K562 (cell line): ENCODE measurements at regions not wholly inside any gene's neighbourhood (a gene's known extent, or its start where the extent isn't known, plus 50 kb on each side); places are given as distances from the start of the nearest gene placed in this dataset.

Source experiments
- BACH1 ChIP-seq: fragments of 200-800 bp; sonication (Bioruptor generic); IDR thresholded peaks from 2 replicates; pipeline ENCODE4 v1.6.1; 2016; ENCODE audit warnings: missing genetic modification characterization, missing compliant biosample characterization
- CEBPG ChIP-seq, 3 experiments: fragments of 200-800 bp in 1 of 3; sonication (Bioruptor generic) in 1 of 3; sonication (generic) in 1 of 3; formaldehyde crosslinking in 1 of 3; IDR thresholded peaks in 2 of 3; conservative IDR thresholded peaks in 1 of 3; 2 replicates each; pipeline versions ENCODE4 v1.6.1 to v1.8.0; 2016 to 2022; ENCODE audit warnings: missing compliant biosample characterization in 2 of 3, missing genetic modification characterization in 2 of 3, mild to moderate bottlenecking in 1 of 3, missing genetic modification reagents in 1 of 3
- DDX20 ChIP-seq: fragments of 450-650 bp; IDR thresholded peaks from 2 replicates; pipeline ENCODE4 v1.6.1; 2016; ENCODE audit warnings: missing genetic modification characterization, low read depth, mild to moderate bottlenecking, missing compliant biosample characterization, moderate library complexity
- DNMT1 ChIP-seq: fragments of 450-650 bp; IDR thresholded peaks from 2 replicates; pipeline ENCODE4 v1.6.1; 2016; ENCODE audit warnings: antibody characterized with exemption, mild to moderate bottlenecking
- EHMT2 ChIP-seq: fragments of 450-650 bp; IDR thresholded peaks from 2 replicates; pipeline ENCODE4 v1.6.1; 2018; ENCODE audit warnings: antibody characterized with exemption
- KLF1 ChIP-seq: fragments of 450-650 bp; IDR thresholded peaks from 2 replicates; pipeline ENCODE4 v1.6.1; 2016; ENCODE audit warnings: missing genetic modification characterization, missing compliant biosample characterization
- PTTG1 ChIP-seq: fragments of 450-650 bp; IDR thresholded peaks from 2 replicates; pipeline ENCODE4 v1.6.1; 2016; ENCODE audit warnings: low read depth, mild to moderate bottlenecking, missing genetic modification characterization, missing compliant biosample characterization
- SMARCA5 ChIP-seq: fragments of 450-650 bp; IDR thresholded peaks from 2 replicates; pipeline ENCODE4 v1.6.1; 2016
- U2AF2 ChIP-seq: fragments of 200-400 bp; formaldehyde crosslinking; optimal IDR thresholded peaks from 2 replicates; pipeline ENCODE3; 2017; ENCODE audit warnings: low read depth, mild to moderate bottlenecking, low read length
- ZBTB17 ChIP-seq: fragments of 450-650 bp; formaldehyde crosslinking; IDR thresholded peaks from 2 replicates; pipeline ENCODE4 v1.4.0; 2020; ENCODE audit warnings: mild to moderate bottlenecking
- ZEB2 ChIP-seq: fragments of 450-650 bp; IDR thresholded peaks from 2 replicates; pipeline ENCODE4 v1.6.1; 2016
- ZNF431 ChIP-seq: sonication (generic); formaldehyde crosslinking; IDR thresholded peaks from 2 replicates; pipeline ENCODE4 v1.8.0; 2022; ENCODE audit warnings: mild to moderate bottlenecking, missing genetic modification reagents
- ZNF668 ChIP-seq: fragments of 250-450 bp; sonication (Bioruptor Pico); IDR thresholded peaks from 2 replicates; pipeline ENCODE4 v1.8.0; 2022; ENCODE audit warnings: mild to moderate bottlenecking, inconsistent platforms
- TF ChIP-seq, protein P1 (sequence below): fragments of 200-400 bp; formaldehyde crosslinking; IDR thresholded peaks from 2 replicates; pipeline ENCODE4 v1.6.1; 2017; ENCODE audit warnings: mild to moderate bottlenecking, low read depth, low read length, moderate library complexity
- TF ChIP-seq, protein P2 (sequence below): fragments of 450-650 bp; formaldehyde crosslinking; IDR thresholded peaks from 2 replicates; pipeline ENCODE4 v1.4.0; 2020; ENCODE audit warnings: mild to moderate bottlenecking
- TF ChIP-seq, protein P3 (sequence below): fragments of 450-650 bp; formaldehyde crosslinking; IDR thresholded peaks from 2 replicates; pipeline ENCODE4 v1.4.0; 2020; ENCODE audit warnings: mild to moderate bottlenecking, moderate library complexity
- TF ChIP-seq, protein P4 (sequence below): fragments of 200-800 bp; sonication (Bioruptor generic); IDR thresholded peaks from 2 replicates; pipeline ENCODE4 v1.6.1; 2016; ENCODE audit warnings: missing genetic modification characterization, missing compliant biosample characterization
- TF ChIP-seq, protein P5 (sequence below), 2 experiments: fragments of 450-650 bp in 1 of 2; sonication (generic) in 1 of 2; formaldehyde crosslinking; conservative IDR thresholded peaks; 2 replicates each; pipeline versions ENCODE4 v1.4.0 to v1.8.1; 2020 to 2022; ENCODE audit warnings: mild to moderate bottlenecking in 1 of 2, missing genetic modification reagents in 1 of 2

DNA sequence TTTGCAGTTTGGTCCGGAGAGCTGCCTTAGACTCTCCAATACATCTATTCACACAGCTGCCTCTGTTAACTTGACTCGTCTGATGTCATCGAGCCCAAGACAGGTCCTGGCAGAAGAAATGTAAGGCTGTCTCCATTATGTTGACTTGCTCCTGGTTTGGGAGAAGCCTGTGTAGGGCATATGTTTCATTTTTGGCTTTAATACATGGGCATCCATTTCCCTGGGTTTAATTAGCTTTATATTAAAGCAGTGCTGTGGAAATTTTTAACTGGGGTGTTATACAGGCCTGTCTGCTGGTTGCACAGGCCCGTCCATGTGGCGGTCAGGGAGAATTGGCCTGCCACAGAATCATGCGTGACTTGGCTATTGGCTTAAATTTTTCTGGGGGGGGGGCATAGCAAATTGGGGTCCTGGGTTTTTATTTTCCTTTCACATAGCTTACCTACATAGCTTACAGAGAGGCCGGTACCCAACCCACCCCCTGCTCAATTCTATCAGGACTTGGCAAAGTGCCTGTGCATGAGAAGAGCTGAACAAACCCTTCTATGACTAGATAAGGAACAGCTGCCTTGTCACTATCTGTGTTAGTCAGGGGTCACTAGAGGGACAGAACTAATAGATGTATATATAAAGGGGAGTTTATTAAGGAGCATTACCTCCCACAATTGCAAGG lies 123.5 kb upstream of the WDR1 start (continued):
- TF ChIP-seq, protein P1, sequence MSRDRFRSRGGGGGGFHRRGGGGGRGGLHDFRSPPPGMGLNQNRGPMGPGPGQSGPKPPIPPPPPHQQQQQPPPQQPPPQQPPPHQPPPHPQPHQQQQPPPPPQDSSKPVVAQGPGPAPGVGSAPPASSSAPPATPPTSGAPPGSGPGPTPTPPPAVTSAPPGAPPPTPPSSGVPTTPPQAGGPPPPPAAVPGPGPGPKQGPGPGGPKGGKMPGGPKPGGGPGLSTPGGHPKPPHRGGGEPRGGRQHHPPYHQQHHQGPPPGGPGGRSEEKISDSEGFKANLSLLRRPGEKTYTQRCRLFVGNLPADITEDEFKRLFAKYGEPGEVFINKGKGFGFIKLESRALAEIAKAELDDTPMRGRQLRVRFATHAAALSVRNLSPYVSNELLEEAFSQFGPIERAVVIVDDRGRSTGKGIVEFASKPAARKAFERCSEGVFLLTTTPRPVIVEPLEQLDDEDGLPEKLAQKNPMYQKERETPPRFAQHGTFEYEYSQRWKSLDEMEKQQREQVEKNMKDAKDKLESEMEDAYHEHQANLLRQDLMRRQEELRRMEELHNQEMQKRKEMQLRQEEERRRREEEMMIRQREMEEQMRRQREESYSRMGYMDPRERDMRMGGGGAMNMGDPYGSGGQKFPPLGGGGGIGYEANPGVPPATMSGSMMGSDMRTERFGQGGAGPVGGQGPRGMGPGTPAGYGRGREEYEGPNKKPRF, result no peak
- TF ChIP-seq, protein P2, sequence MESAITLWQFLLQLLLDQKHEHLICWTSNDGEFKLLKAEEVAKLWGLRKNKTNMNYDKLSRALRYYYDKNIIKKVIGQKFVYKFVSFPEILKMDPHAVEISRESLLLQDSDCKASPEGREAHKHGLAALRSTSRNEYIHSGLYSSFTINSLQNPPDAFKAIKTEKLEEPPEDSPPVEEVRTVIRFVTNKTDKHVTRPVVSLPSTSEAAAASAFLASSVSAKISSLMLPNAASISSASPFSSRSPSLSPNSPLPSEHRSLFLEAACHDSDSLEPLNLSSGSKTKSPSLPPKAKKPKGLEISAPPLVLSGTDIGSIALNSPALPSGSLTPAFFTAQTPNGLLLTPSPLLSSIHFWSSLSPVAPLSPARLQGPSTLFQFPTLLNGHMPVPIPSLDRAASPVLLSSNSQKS (CRISPR knock-in tag), result no peak
- TF ChIP-seq, protein P3, sequence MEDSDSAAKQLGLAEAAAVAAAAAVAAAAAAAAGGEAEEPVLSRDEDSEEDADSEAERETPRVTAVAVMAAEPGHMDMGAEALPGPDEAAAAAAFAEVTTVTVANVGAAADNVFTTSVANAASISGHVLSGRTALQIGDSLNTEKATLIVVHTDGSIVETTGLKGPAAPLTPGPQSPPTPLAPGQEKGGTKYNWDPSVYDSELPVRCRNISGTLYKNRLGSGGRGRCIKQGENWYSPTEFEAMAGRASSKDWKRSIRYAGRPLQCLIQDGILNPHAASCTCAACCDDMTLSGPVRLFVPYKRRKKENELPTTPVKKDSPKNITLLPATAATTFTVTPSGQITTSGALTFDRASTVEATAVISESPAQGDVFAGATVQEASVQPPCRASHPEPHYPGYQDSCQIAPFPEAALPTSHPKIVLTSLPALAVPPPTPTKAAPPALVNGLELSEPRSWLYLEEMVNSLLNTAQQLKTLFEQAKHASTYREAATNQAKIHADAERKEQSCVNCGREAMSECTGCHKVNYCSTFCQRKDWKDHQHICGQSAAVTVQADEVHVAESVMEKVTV, result no peak
- TF ChIP-seq CEBPG (CRISPR knock-in tag; IDR thresholded peaks at IDR 0.05) (no peak), CEBPG (tag; conservative IDR thresholded peaks at IDR 0.05 in 1 of 2, IDR thresholded peaks at IDR 0.05 in 1 of 2) (no peak), BACH1 (tag) (no peak), ZEB2 (no peak), SMARCA5 (no peak), EHMT2 (no peak), ZNF431 (CRISPR knock-in tag) (no peak), PTTG1 (tag) (no peak), KLF1 (no peak), ZNF668 (CRISPR knock-in tag) (no peak), U2AF2 (no peak), DDX20 (tag) (0 out of 2 replicates have a peak, but pooled peaks have one; percentile 31), ZBTB17 (CRISPR knock-in tag) (no peak), DNMT1 (no peak)
- TF ChIP-seq, protein P4, sequence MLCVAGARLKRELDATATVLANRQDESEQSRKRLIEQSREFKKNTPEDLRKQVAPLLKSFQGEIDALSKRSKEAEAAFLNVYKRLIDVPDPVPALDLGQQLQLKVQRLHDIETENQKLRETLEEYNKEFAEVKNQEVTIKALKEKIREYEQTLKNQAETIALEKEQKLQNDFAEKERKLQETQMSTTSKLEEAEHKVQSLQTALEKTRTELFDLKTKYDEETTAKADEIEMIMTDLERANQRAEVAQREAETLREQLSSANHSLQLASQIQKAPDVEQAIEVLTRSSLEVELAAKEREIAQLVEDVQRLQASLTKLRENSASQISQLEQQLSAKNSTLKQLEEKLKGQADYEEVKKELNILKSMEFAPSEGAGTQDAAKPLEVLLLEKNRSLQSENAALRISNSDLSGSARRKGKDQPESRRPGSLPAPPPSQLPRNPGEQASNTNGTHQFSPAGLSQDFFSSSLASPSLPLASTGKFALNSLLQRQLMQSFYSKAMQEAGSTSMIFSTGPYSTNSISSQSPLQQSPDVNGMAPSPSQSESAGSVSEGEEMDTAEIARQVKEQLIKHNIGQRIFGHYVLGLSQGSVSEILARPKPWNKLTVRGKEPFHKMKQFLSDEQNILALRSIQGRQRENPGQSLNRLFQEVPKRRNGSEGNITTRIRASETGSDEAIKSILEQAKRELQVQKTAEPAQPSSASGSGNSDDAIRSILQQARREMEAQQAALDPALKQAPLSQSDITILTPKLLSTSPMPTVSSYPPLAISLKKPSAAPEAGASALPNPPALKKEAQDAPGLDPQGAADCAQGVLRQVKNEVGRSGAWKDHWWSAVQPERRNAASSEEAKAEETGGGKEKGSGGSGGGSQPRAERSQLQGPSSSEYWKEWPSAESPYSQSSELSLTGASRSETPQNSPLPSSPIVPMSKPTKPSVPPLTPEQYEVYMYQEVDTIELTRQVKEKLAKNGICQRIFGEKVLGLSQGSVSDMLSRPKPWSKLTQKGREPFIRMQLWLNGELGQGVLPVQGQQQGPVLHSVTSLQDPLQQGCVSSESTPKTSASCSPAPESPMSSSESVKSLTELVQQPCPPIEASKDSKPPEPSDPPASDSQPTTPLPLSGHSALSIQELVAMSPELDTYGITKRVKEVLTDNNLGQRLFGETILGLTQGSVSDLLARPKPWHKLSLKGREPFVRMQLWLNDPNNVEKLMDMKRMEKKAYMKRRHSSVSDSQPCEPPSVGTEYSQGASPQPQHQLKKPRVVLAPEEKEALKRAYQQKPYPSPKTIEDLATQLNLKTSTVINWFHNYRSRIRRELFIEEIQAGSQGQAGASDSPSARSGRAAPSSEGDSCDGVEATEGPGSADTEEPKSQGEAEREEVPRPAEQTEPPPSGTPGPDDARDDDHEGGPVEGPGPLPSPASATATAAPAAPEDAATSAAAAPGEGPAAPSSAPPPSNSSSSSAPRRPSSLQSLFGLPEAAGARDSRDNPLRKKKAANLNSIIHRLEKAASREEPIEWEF (CRISPR knock-in tag), result no peak
- TF ChIP-seq, protein P5, sequence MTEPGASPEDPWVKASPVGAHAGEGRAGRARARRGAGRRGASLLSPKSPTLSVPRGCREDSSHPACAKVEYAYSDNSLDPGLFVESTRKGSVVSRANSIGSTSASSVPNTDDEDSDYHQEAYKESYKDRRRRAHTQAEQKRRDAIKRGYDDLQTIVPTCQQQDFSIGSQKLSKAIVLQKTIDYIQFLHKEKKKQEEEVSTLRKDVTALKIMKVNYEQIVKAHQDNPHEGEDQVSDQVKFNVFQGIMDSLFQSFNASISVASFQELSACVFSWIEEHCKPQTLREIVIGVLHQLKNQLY (CRISPR knock-in tag; conservative IDR thresholded peaks at IDR 0.05), result no peak
